HEK293 (cell line): ENCODE measurements at regions not wholly inside any gene's neighbourhood (a gene's known extent, or its start where the extent isn't known, plus 50 kb on each side); places are given as distances from the start of the nearest gene placed in this dataset.

ENCODE experiments used
- CTCF ChIA-PET: fragments of 350-600 bp; formaldehyde crosslinking; extraction: SDS; loops from one replicate; lab custom pipeline; 2021; ENCODE audit warnings: antibody characterized with exemption; lab: Yijun Ruan, JAX
- POLR2A ChIA-PET: fragments of 300-600 bp; formaldehyde crosslinking; extraction: SDS; loops from one replicate; lab custom pipeline; 2020; ENCODE audit warnings: antibody characterized with exemption, inconsistent platforms; lab: Yijun Ruan, JAX
- H3K27ac ChIP-seq: fragments of 200-500 bp; sonication (Bioruptor generic); 2 replicates; pipeline ENCODE4 v1.5.1; 2014; ENCODE audit warnings: low read depth, low read length, control low read depth, inconsistent platforms; ENCODE audit errors: extremely low read depth
- H3K36me3 ChIP-seq, 2 experiments: fragments of 200-500 bp in 1 of 2; sonication (Bioruptor generic) in 1 of 2; 1 replicate in 1 of 2; 2 replicates in 1 of 2; pipeline ENCODE4 v1.5.1; 2014 to 2017; ENCODE audit warnings: inconsistent platforms in 2 of 2, low read length in 2 of 2; ENCODE audit not compliant: control insufficient read depth in 2 of 2, insufficient read depth in 1 of 2
- H3K4me1 ChIP-seq: fragments of 200-500 bp; sonication (Bioruptor generic); 2 replicates; pipeline ENCODE4 v1.5.1; 2014; ENCODE audit warnings: mild to moderate bottlenecking, low read length, inconsistent platforms; ENCODE audit not compliant: control insufficient read depth, insufficient read depth
- H3K4me3 ChIP-seq: 2 replicates; pipeline ENCODE4 v1.5.1; 2011; ENCODE audit warnings: low read depth, mild to moderate bottlenecking, control low read depth, low read length, moderate library complexity
- H3K9me3 ChIP-seq: fragments of 200-500 bp; sonication (Bioruptor generic); 2 replicates; pipeline ENCODE4 v1.5.1; 2014; ENCODE audit warnings: low read depth, low read length, inconsistent platforms; ENCODE audit not compliant: control insufficient read depth, insufficient read depth
- ATF2 ChIP-seq: fragments of 450-650 bp; formaldehyde crosslinking; IDR thresholded peaks from 2 replicates; pipeline ENCODE4 v1.5.1; 2016; ENCODE audit warnings: missing biosample characterization, missing genetic modification characterization, low read depth
- EGR2 ChIP-seq: fragments of 450-650 bp; formaldehyde crosslinking; IDR thresholded peaks from 2 replicates; pipeline ENCODE4 v1.5.1; 2016; ENCODE audit warnings: low read depth, missing biosample characterization, missing genetic modification characterization
- GFI1B ChIP-seq: fragments of 450-650 bp; formaldehyde crosslinking; IDR thresholded peaks from 2 replicates; pipeline ENCODE4 v1.5.1; 2016; ENCODE audit warnings: missing biosample characterization, missing genetic modification characterization
- HIC1 ChIP-seq: fragments of 450-650 bp; formaldehyde crosslinking; IDR thresholded peaks from 2 replicates; pipeline ENCODE4 v1.5.1; 2016; ENCODE audit warnings: missing biosample characterization, missing genetic modification characterization
- HOXD13 ChIP-seq: sonication (generic); formaldehyde crosslinking; IDR thresholded peaks from 2 replicates; pipeline ENCODE4 v1.8.0; 2022; ENCODE audit warnings: missing genetic modification reagents, borderline replicate concordance
- KLF8 ChIP-seq: fragments of 450-650 bp; formaldehyde crosslinking; IDR thresholded peaks from 2 replicates; pipeline ENCODE4 v1.5.1; 2016; ENCODE audit warnings: missing biosample characterization, missing genetic modification characterization
- OSR2 ChIP-seq: fragments of 450-650 bp; formaldehyde crosslinking; IDR thresholded peaks from 2 replicates; pipeline ENCODE4 v1.5.1; 2016; ENCODE audit warnings: missing biosample characterization, missing genetic modification characterization
- YY1 ChIP-seq: fragments of 450-650 bp; formaldehyde crosslinking; IDR thresholded peaks from 2 replicates; pipeline ENCODE4 v1.5.1; 2018; ENCODE audit warnings: missing biosample characterization, missing genetic modification characterization
- ZBTB48 ChIP-seq: fragments of 450-650 bp; formaldehyde crosslinking; IDR thresholded peaks from 2 replicates; pipeline ENCODE4 v1.5.1; 2016; ENCODE audit warnings: missing biosample characterization, missing genetic modification characterization
- ZFHX2 ChIP-seq: fragments of 450-650 bp; formaldehyde crosslinking; conservative IDR thresholded peaks from 2 replicates; pipeline ENCODE4 v1.5.1; 2016; ENCODE audit warnings: missing biosample characterization, missing genetic modification characterization
- ZFP41 ChIP-seq: fragments of 450-650 bp; formaldehyde crosslinking; IDR thresholded peaks from 2 replicates; pipeline ENCODE4 v1.5.1; 2016; ENCODE audit warnings: missing biosample characterization, missing genetic modification characterization, borderline replicate concordance
- ZNF10 ChIP-seq: fragments of 450-650 bp; formaldehyde crosslinking; IDR thresholded peaks from 2 replicates; pipeline ENCODE4 v1.5.1; 2017; ENCODE audit warnings: missing biosample characterization, missing genetic modification characterization
- ZNF132 ChIP-seq: fragments of 450-650 bp; formaldehyde crosslinking; IDR thresholded peaks from 2 replicates; pipeline ENCODE4 v1.5.1; 2017; ENCODE audit warnings: missing biosample characterization, missing genetic modification characterization, borderline replicate concordance
- ZNF155 ChIP-seq: fragments of 450-650 bp; formaldehyde crosslinking; IDR thresholded peaks from 2 replicates; pipeline ENCODE4 v1.5.1; 2016; ENCODE audit warnings: missing biosample characterization, missing genetic modification characterization
- ZNF175 ChIP-seq: fragments of 450-650 bp; formaldehyde crosslinking; IDR thresholded peaks from 2 replicates; pipeline ENCODE4 v1.5.1; 2016; ENCODE audit warnings: missing biosample characterization, missing genetic modification characterization
- ZNF26 ChIP-seq: fragments of 450-650 bp; formaldehyde crosslinking; IDR thresholded peaks from 2 replicates; pipeline ENCODE4 v1.5.1; 2016; ENCODE audit warnings: missing biosample characterization, missing genetic modification characterization
- ZNF335 ChIP-seq: fragments of 450-650 bp; formaldehyde crosslinking; conservative IDR thresholded peaks from 2 replicates; pipeline ENCODE4 v1.5.1; 2016; ENCODE audit warnings: missing biosample characterization, missing genetic modification characterization
- ZNF341 ChIP-seq: fragments of 450-650 bp; formaldehyde crosslinking; IDR thresholded peaks from 2 replicates; pipeline ENCODE4; 2016; ENCODE audit warnings: low read depth, missing biosample characterization, missing genetic modification characterization
- ZNF416 ChIP-seq: fragments of 450-650 bp; formaldehyde crosslinking; IDR thresholded peaks from 2 replicates; pipeline ENCODE4 v1.5.1; 2016; ENCODE audit warnings: missing biosample characterization, missing genetic modification characterization
- ZNF426 ChIP-seq: fragments of 450-650 bp; formaldehyde crosslinking; IDR thresholded peaks from 2 replicates; pipeline ENCODE4 v1.5.1; 2017; ENCODE audit warnings: missing biosample characterization, missing genetic modification characterization, mild to moderate bottlenecking, inconsistent platforms, moderate library complexity
- ZNF521 ChIP-seq: fragments of 450-650 bp; formaldehyde crosslinking; IDR thresholded peaks from 2 replicates; pipeline ENCODE4 v1.5.1; 2017; ENCODE audit warnings: missing biosample characterization, mild to moderate bottlenecking, missing genetic modification characterization
- ZNF561 ChIP-seq: fragments of 450-650 bp; IDR thresholded peaks from 2 replicates; pipeline ENCODE4 v1.5.1; 2018; ENCODE audit warnings: missing biosample characterization, missing genetic modification characterization, borderline replicate concordance
- ZNF629 ChIP-seq: fragments of 450-650 bp; formaldehyde crosslinking; IDR thresholded peaks from 2 replicates; pipeline ENCODE4 v1.5.1; 2017; ENCODE audit warnings: missing biosample characterization, missing genetic modification characterization
- ZNF654 ChIP-seq: fragments of 450-650 bp; formaldehyde crosslinking; IDR thresholded peaks from 2 replicates; pipeline ENCODE4 v1.5.1; 2016; ENCODE audit warnings: low read depth, missing biosample characterization, missing genetic modification characterization
- ZNF658 ChIP-seq: fragments of 450-650 bp; formaldehyde crosslinking; IDR thresholded peaks from 2 replicates; pipeline ENCODE4; 2016; ENCODE audit warnings: missing biosample characterization, missing genetic modification characterization

DNA sequence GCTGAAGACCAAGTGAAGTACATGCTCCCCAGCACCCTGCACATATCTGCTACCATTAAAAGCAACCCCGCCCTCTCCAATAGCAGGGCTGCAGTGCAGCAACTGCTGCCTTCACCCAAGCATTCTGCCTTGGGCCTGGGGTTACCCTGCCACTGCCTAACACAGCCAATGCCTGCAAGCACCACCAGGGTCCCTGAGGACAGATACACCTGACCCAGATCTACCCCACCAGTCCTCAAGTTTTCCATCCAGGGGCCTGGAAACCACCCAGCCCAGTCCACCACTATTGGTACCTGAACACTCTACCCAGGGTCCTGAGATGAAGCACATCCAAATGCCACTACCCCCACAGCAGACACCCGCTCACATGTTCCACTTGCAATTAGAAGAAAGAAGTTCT is 181.1 kb upstream of the RBBP8 start (continued):
- TF ChIP-seq ZNF654 (tag by site-specific recombination) (no peak), ZFHX2 (no peak), ZNF335 (tag by site-specific recombination) (no peak), KLF8 (tag by site-specific recombination) (no peak), ZNF416 (tag by site-specific recombination) (no peak), ZNF521 (no peak), ZNF426 (tag by site-specific recombination) (no peak), ZNF561 (tag by site-specific recombination) (no peak), ZNF658 (tag by site-specific recombination) (no peak), ZBTB48 (tag by site-specific recombination) (no peak), ZNF629 (tag by site-specific recombination) (no peak), ZNF10 (no peak), EGR2 (no peak), ZNF341 (no peak)

GRCh38 chr18:22753130-22753831 is 179.8 kb upstream of the RBBP8 start:
- POLR2A ChIA-PET, result no interaction called here

More at GRCh38 chr18:22753130-22753831, 179.8 kb upstream of the RBBP8 start:
- TF ChIP-seq HIC1 (tag by site-specific recombination) (no peak), YY1 (no peak), GFI1B (no peak), ZNF175 (tag by site-specific recombination) (no peak), ATF2 (tag by site-specific recombination) (no peak), ZNF155 (tag by site-specific recombination) (no peak), ZFP41 (no peak), OSR2 (tag by site-specific recombination) (no peak), ZNF132 (tag by site-specific recombination) (no peak), HOXD13 (CRISPR knock-in tag) (no peak), ZNF26 (no peak), ZNF341 (no peak)
- CTCF ChIA-PET, result interaction anchor here (0.5 kb wide), 1 partner anchor 35 kb away, joined by 4 read pairs; no protein-coding TSS in a partner anchor
- no peak overlapping the region for H3K27ac ChIP-seq
- no peak overlapping the region for H3K4me3 ChIP-seq
- no peaks in the 10 kb centered on the region for H3K4me1 ChIP-seq
- no peaks in the 10 kb centered on the region for H3K36me3 ChIP-seq
- H3K9me3 ChIP-seq, result no peaks in the 10 kb centered on the region
